Keratinocyte (primary cell): ENCODE measurements at regions not wholly inside any gene's neighbourhood (a gene's known extent, or its start where the extent isn't known, plus 50 kb on each side); places are given as distances from the start of the nearest gene placed in this dataset.

Experiments used
- DNase-seq: peaks from one replicate; pipeline ENCODE4 v3.0.0-alpha.2; 2011; ENCODE audit warnings: low read depth, missing footprints, low spot score
- FAIRE-seq: peaks from 2 replicates; lab custom pipeline; 2011; peaks lifted over from hg19 to GRCh38; lab: Jason Lieb, UNC
- H2AFZ ChIP-seq: 2 replicates; pipeline ENCODE4 v1.6.0; 2012; ENCODE audit warnings: low read length, control low read depth, inconsistent platforms; ENCODE audit not compliant: control insufficient read depth
- H3K27ac ChIP-seq: 2 replicates; pipeline ENCODE4 v1.5.1; 2011; ENCODE audit warnings: low read length; ENCODE audit not compliant: control insufficient read depth, insufficient read depth
- H3K27me3 ChIP-seq: 3 replicates; pipeline ENCODE4 v1.6.0; 2011; ENCODE audit warnings: low read length; ENCODE audit not compliant: control insufficient read depth, insufficient read depth; ENCODE audit errors: extremely low read depth
- H3K36me3 ChIP-seq, 2 experiments: 2 replicates in 1 of 2; 3 replicates in 1 of 2; pipeline ENCODE4 v1.5.1; 2011; ENCODE audit warnings: low read length in 2 of 2, mild to moderate bottlenecking in 1 of 2; ENCODE audit not compliant: control insufficient read depth in 2 of 2, insufficient read depth in 2 of 2; ENCODE audit errors: extremely low read depth in 1 of 2
- H3K4me1 ChIP-seq: 3 replicates; pipeline ENCODE4 v1.5.1; 2011; ENCODE audit warnings: low read length; ENCODE audit not compliant: control insufficient read depth, insufficient read depth; ENCODE audit errors: extremely low read depth
- H3K4me2 ChIP-seq: 3 replicates; pipeline ENCODE4 v1.6.0; 2011; ENCODE audit warnings: low read depth, low read length; ENCODE audit not compliant: control insufficient read depth, insufficient read depth; ENCODE audit errors: extremely low read depth
- H3K4me3 ChIP-seq, 3 experiments: fragments of 200-600 bp in 1 of 3; sonication (generic) in 1 of 3; 2 replicates in 2 of 3; 3 replicates in 1 of 3; pipeline ENCODE4 v1.5.1; 2011 to 2016; ENCODE audit warnings: low read length in 3 of 3, mild to moderate bottlenecking in 3 of 3, control low read depth in 2 of 3, inconsistent platforms in 1 of 3, low read depth in 1 of 3, mixed read lengths in 1 of 3, mixed run types in 1 of 3, moderate library complexity in 1 of 3; ENCODE audit not compliant: control insufficient read depth in 2 of 3, insufficient read depth in 2 of 3; ENCODE audit errors: extremely low read depth in 1 of 3
- H3K79me2 ChIP-seq: 2 replicates; pipeline ENCODE4 v1.6.0; 2012; ENCODE audit warnings: low read length; ENCODE audit not compliant: control insufficient read depth, insufficient read depth
- H3K9ac ChIP-seq: 3 replicates; pipeline ENCODE4 v1.6.0; 2011; ENCODE audit warnings: low read length; ENCODE audit not compliant: control insufficient read depth, insufficient read depth; ENCODE audit errors: extremely low read depth
- H3K9me1 ChIP-seq: 3 replicates; pipeline ENCODE4 v1.6.0; 2011; ENCODE audit warnings: low read length; ENCODE audit not compliant: control insufficient read depth, insufficient read depth; ENCODE audit errors: extremely low read depth
- H3K9me3 ChIP-seq: 2 replicates; pipeline ENCODE4 v1.5.1; 2012; ENCODE audit warnings: low read depth, low read length; ENCODE audit not compliant: control insufficient read depth
- H4K20me1 ChIP-seq: 3 replicates; pipeline ENCODE4 v1.6.0; 2011; ENCODE audit warnings: low read length; ENCODE audit not compliant: control insufficient read depth, insufficient read depth; ENCODE audit errors: extremely low read depth
- EZH2 ChIP-seq: IDR thresholded peaks from one replicate; pipeline ENCODE4 v1.6.1; 2012; ENCODE audit warnings: inconsistent platforms, mild to moderate bottlenecking, low read length, moderate library complexity
- dilution Hi-C: fragments of 300-500 bp; cut with MboI; formaldehyde crosslinking; loops from one replicate; pipeline ENCODE4 v1.7.0; 2020; ENCODE audit warnings: low sequenced_read_pairs; ENCODE audit not compliant: extremely low pct_ligation_motif_present
- TF ChIP-seq, protein P1 (sequence below), 3 experiments: IDR thresholded peaks in 1 of 3; conservative IDR thresholded peaks in 1 of 3; optimal IDR thresholded peaks in 1 of 3; 2 replicates in 2 of 3; 3 replicates in 1 of 3; pipeline versions ENCODE3 to v1.5.1; 2011; ENCODE audit warnings: low read length in 3 of 3, mild to moderate bottlenecking in 3 of 3, moderate library complexity in 2 of 3, control low read depth in 1 of 3, inconsistent platforms in 1 of 3; ENCODE audit not compliant: insufficient read depth in 2 of 3; ENCODE audit errors: extremely low read depth in 1 of 3

DNA sequence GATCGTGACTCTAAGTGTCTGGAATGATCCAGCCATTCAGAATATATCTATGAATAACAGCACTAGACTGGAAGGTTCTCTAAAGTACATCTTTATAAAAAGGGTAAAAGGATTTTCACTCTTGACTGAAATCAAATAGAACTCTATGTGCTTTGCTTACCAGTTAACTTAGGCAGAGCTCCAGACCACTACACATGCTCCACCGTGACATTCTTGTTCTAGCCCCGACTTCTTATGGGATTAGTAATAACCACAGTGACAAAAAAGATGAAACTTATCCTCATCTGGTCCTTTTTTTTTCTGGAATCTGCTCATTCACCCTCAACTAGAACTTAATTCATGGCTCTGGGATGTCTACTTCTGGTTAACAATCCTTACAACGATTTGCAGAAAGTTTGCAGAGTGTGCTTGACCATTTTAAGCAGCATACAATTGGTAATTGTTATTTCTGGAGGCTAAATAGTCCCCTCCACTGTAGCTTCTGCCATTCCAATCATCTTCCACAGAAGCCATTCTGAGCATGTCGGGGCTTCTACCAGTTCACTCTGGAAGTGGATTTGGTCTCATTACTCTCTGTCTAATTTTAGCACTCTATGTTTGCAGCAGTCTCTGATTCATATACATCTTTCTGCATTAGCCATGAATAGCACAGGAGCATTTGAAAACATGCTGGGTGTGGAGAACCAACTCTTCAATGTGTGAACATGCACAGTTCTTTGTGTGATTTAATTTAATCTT lies 163.7 kb upstream of the CDC14C start:
- no peaks in the 10 kb centered on the region for H3K36me3 ChIP-seq
- H3K4me3 ChIP-seq, result no peak overlapping the region
- no peaks in the 10 kb centered on the region for H3K27me3 ChIP-seq
- H3K79me2 ChIP-seq, result no peaks in the 10 kb centered on the region
- H3K4me2 ChIP-seq, result no peak overlapping the region
- no peak for DNase-seq
- FAIRE-seq, result no peak
- dilution Hi-C loops, result no loop called here
- H4K20me1 ChIP-seq, result no peaks in the 10 kb centered on the region
- no peaks in the 10 kb centered on the region for H3K9me1 ChIP-seq
- no peak overlapping the region for H3K9ac ChIP-seq
- H3K4me1 ChIP-seq, result no peaks in the 10 kb centered on the region
- H3K27ac ChIP-seq, result no peak overlapping the region
- no peak overlapping the region for H2AFZ ChIP-seq
- no peak for TF ChIP-seq EZH2
- TF ChIP-seq, protein P1, sequence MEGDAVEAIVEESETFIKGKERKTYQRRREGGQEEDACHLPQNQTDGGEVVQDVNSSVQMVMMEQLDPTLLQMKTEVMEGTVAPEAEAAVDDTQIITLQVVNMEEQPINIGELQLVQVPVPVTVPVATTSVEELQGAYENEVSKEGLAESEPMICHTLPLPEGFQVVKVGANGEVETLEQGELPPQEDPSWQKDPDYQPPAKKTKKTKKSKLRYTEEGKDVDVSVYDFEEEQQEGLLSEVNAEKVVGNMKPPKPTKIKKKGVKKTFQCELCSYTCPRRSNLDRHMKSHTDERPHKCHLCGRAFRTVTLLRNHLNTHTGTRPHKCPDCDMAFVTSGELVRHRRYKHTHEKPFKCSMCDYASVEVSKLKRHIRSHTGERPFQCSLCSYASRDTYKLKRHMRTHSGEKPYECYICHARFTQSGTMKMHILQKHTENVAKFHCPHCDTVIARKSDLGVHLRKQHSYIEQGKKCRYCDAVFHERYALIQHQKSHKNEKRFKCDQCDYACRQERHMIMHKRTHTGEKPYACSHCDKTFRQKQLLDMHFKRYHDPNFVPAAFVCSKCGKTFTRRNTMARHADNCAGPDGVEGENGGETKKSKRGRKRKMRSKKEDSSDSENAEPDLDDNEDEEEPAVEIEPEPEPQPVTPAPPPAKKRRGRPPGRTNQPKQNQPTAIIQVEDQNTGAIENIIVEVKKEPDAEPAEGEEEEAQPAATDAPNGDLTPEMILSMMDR (optimal IDR thresholded peaks at IDR 0.05 in 1 of 3, IDR thresholded peaks at IDR 0.05 in 1 of 3, conservative IDR thresholded peaks at IDR 0.05 in 1 of 3; ENCODE audit: extremely low read depth in 1 of 3, insufficient read depth in 2 of 3, low read length in 3 of 3), result no peak
- H3K9me3 ChIP-seq, result no peaks in the 10 kb centered on the region

DNA sequence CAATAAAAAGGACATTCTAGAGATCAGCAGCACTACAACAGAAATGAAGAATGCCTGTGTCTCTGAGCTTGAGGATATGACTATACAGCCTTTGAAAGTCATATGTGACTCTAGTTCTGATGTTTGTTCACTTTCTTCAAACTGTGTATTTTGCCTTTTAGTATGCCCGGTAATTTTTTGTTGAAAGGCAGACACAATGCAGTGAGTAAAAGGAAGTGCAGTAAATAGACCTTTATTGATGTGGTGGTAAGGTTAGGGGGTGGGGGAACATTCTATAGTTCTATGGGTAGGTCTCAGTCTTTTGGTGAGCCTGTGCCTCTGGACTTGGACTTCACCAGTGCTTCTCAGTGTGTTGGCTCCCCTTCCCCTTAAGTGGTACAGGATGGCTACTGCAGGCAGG lies 143.5 kb upstream of the CDC14C start:
- Histone ChIP-seq H3K27me3 (no peaks in the 10 kb centered on the region), H4K20me1 (no peaks in the 10 kb centered on the region), H3K27ac (no peak overlapping the region), H3K4me2 (no peak overlapping the region), H3K9me3 (no peaks in the 10 kb centered on the region), H3K4me1 (no peaks in the 10 kb centered on the region), H3K9ac (no peak overlapping the region), H3K9me1 (no peaks in the 10 kb centered on the region), H3K79me2 (no peaks in the 10 kb centered on the region), H3K36me3 (no peaks in the 10 kb centered on the region), H3K4me3 (no peak overlapping the region), H2AFZ (no peak overlapping the region)
- no peak for FAIRE-seq
- TF ChIP-seq, protein P1 (optimal IDR thresholded peaks at IDR 0.05 in 1 of 3, IDR thresholded peaks at IDR 0.05 in 1 of 3, conservative IDR thresholded peaks at IDR 0.05 in 1 of 3; ENCODE audit: extremely low read depth in 1 of 3, insufficient read depth in 2 of 3, low read length in 3 of 3), result no peak
- TF ChIP-seq EZH2, result no peak
- DNase-seq, result no peak
- dilution Hi-C loops, result no loop called here
